ENCODE measurements at regions not wholly inside any gene's neighbourhood (a gene's known extent, or its start where the extent isn't known, plus 50 kb on each side); places are given as distances from the start of the nearest gene placed in this dataset.

DNA sequence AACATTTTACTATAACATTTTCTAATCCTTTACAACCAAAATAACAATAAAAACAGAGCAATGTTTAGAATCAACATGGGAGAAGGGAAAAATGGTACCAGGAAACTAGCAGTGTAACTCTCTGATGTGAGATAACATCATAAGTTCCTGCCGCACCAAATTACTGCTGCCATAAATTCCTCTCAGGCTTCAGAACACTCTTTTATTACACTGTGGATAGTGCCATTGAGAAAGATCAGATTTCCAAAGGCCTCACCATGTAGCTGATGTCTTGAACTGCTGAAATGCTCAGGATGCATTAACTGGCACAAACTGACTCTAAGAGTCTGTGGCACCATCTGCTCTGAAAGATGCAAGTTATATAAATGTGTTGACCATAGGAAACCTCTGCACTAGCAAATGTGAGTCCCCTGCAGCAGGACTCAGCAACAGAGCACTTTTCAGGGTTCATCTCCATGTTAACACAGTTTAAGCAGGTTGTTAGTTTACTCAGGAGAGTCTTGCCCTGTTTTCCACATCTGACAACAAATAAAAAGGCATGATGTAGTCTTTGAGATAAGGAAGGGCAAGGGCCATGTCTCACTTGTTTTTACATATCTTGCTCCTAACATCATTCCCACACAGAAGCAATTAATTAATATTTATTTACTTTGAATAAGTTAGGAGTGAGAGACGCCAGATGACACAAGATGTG, 218.1 kb downstream of the CETN3 start:
- no CpG with 5 or more reads among the region's 2 CpGs for WGBS, 2 experiments (ENCODE audit: extremely low coverage in 2 of 2, insufficient read length in 1 of 2)
- no peak overlapping the region for H3K56ac ChIP-seq (ENCODE audit: extremely low read depth, insufficient read depth, low read length)
- no peak overlapping the region for H2AFZ ChIP-seq (replicated peaks; ENCODE audit: low read length, poor library complexity)
- no peak overlapping the region for H2AK9ac ChIP-seq (replicated peaks; ENCODE audit: low read depth, low read length, poor library complexity)
- H2BK5ac ChIP-seq (ENCODE audit: low read depth, low read length, poor library complexity, severe bottlenecking) = no peak overlapping the region
- H4K5ac ChIP-seq (ENCODE audit: low read depth, low read length) = no peak overlapping the region
- H3K4me3 ChIP-seq (ENCODE audit: insufficient read depth, low read depth, low read length) = no peak overlapping the region
- no peak overlapping the region for H3K27ac ChIP-seq (ENCODE audit: insufficient read depth, low read length)
- no TSS peak for BruUV-seq (replicated peaks)
- no peak overlapping the region for H4K91ac ChIP-seq (ENCODE audit: insufficient read depth, low read depth, low read length)
- H3K9ac ChIP-seq (ENCODE audit: low read depth, low read length) = no peak overlapping the region
- DNase-seq = no peak
- H3K9me1 ChIP-seq (ENCODE audit: insufficient read depth, low read length) = no peaks in the 10 kb centered on the region
- H2BK120ac ChIP-seq (ENCODE audit: low read depth, low read length) = no peak overlapping the region
- H3K4me1 ChIP-seq (ENCODE audit: control insufficient read depth, insufficient read depth, low read length) = no peaks in the 10 kb centered on the region
- in situ Hi-C loops (cut with MboI; ENCODE audit: low sequenced_read_pairs) = no loop called here
- no peak overlapping the region for H3K18ac ChIP-seq (ENCODE audit: low read depth, low read length)
- no peak for TF ChIP-seq RCOR1 (IDR thresholded peaks at IDR 0.05; ENCODE audit: insufficient replicate concordance, low read length)
- no peak for TF ChIP-seq BHLHE40 (IDR thresholded peaks at IDR 0.05; ENCODE audit: low read depth, low read length)
- dilution Hi-C loops (cut with HindIII; ENCODE audit: low sequenced_read_pairs, unreplicated experiment) = no loop called here
- H2BK15ac ChIP-seq (ENCODE audit: low read depth, low read length) = no peak overlapping the region
- H2BK20ac ChIP-seq (ENCODE audit: low read depth, low read length) = no peak overlapping the region
- H3K79me1 ChIP-seq (ENCODE audit: low read depth in 1 of 2, low read length in 2 of 2) = no peaks in the 10 kb centered on the region
- no peak overlapping the region for H3K4ac ChIP-seq (ENCODE audit: low read depth, low read length)
- ChIA-PET CTCF (interaction anchor here (0.7 kb wide), 1 partner anchor 1552 kb away, joined by 4 read pairs; no protein-coding TSS in a partner anchor), POLR2A (ENCODE audit: unreplicated experiment) (no interaction called here)
- no peak overlapping the region for H3K14ac ChIP-seq (replicated peaks; ENCODE audit: low read depth, low read length)
- no peaks in the 10 kb centered on the region for H3K36me3 ChIP-seq (ENCODE audit: control insufficient read depth, insufficient read depth, low read length)
- intact Hi-C loops (cut with micrococcal nuclease) = no loop called here
- no peak overlapping the region for H4K8ac ChIP-seq (ENCODE audit: low read depth in 2 of 2, low read length in 2 of 2)
- peaks cover 12% of the 10 kb centered on the region for H3K9me3 ChIP-seq (ENCODE audit: control insufficient read depth, insufficient read depth, low read length)
- H3K27me3 ChIP-seq (ENCODE audit: control insufficient read depth, insufficient read depth, low read length) = no peaks in the 10 kb centered on the region
- no peak overlapping the region for H2AK5ac ChIP-seq (ENCODE audit: low read depth, low read length)
- H4K20me1 ChIP-seq (ENCODE audit: insufficient read depth, low read length) = no peaks in the 10 kb centered on the region
- H3K4me2 ChIP-seq (ENCODE audit: low read depth, low read length) = no peak overlapping the region
- no peak for ATAC-seq (ENCODE audit: low read depth)
- no peak overlapping the region for H3K23ac ChIP-seq (ENCODE audit: low read depth, low read length)
